ENCODE measurements at regions not wholly inside any gene's neighbourhood (a gene's known extent, or its start where the extent isn't known, plus 50 kb on each side); places are given as distances from the start of the nearest gene placed in this dataset.

DNA sequence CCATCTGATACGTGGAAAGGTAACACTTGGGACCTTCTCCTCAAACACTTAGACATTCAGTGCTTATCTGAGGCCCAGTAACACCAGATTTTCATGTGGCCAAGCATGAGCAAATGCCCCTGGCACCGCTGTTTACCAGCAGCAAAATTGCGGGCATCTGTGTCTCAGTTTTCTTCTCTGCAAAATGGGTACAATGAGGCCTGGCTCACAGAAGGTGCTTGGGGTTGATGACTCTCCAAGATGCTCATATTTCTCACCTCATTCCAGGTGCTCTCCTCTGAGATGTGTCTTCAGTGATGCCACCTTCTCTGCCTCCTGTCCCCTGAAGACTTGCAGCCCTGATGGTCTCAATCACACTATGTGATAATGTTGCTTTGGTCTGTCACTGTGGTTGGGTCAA lies 321.7 kb downstream of the TSN start:
- no peak for DNase-seq (ENCODE audit: low spot score)
- no peaks in the 10 kb centered on the region for H3K36me3 Mint-ChIP-seq (ENCODE audit: low read depth, unreplicated experiment)
- H3K9me3 Mint-ChIP-seq (ENCODE audit: unreplicated experiment) = no peaks in the 10 kb centered on the region
- H3K4me1 Mint-ChIP-seq (ENCODE audit: unreplicated experiment) = no peaks in the 10 kb centered on the region
- H3K4me3 Mint-ChIP-seq (ENCODE audit: unreplicated experiment) = no peak overlapping the region
- TF ChIP-seq, protein P1, sequence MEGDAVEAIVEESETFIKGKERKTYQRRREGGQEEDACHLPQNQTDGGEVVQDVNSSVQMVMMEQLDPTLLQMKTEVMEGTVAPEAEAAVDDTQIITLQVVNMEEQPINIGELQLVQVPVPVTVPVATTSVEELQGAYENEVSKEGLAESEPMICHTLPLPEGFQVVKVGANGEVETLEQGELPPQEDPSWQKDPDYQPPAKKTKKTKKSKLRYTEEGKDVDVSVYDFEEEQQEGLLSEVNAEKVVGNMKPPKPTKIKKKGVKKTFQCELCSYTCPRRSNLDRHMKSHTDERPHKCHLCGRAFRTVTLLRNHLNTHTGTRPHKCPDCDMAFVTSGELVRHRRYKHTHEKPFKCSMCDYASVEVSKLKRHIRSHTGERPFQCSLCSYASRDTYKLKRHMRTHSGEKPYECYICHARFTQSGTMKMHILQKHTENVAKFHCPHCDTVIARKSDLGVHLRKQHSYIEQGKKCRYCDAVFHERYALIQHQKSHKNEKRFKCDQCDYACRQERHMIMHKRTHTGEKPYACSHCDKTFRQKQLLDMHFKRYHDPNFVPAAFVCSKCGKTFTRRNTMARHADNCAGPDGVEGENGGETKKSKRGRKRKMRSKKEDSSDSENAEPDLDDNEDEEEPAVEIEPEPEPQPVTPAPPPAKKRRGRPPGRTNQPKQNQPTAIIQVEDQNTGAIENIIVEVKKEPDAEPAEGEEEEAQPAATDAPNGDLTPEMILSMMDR (IDR thresholded peaks at IDR 0.05; ENCODE audit: unreplicated experiment) = no peak
- peaks cover 2% of the 10 kb centered on the region for H3K27me3 Mint-ChIP-seq (ENCODE audit: unreplicated experiment)
- no peak overlapping the region for H3K27ac Mint-ChIP-seq (ENCODE audit: unreplicated experiment)

DNA sequence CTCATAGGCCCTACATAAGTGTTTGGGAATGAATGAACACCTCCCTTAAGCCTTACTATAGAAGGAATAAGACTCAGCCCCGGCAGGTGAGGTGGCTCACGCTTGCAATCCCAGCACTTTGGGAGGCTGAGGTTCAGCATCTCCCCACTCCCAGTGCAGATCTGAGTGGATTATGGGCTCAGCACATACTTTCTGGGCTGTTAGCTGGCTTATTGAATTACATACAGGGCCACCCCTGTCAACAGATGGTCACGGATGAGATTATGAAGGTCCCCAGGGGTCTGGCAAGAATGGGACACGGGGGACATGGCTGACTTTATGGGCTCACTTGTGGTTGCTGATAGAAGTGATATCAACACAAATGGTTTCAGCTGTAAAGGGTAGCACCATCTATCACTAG lies 322.3 kb downstream of the TSN start:
- TF ChIP-seq, protein P1 (IDR thresholded peaks at IDR 0.05; ENCODE audit: unreplicated experiment) = no peak
- Mint-ChIP-seq H3K4me1 (ENCODE audit: unreplicated experiment) (no peaks in the 10 kb centered on the region), H3K27ac (ENCODE audit: unreplicated experiment) (no peak overlapping the region), H3K4me3 (ENCODE audit: unreplicated experiment) (no peak overlapping the region), H3K9me3 (ENCODE audit: unreplicated experiment) (no peaks in the 10 kb centered on the region), H3K27me3 (ENCODE audit: unreplicated experiment) (peaks cover 2% of the 10 kb centered on the region), H3K36me3 (ENCODE audit: low read depth, unreplicated experiment) (no peaks in the 10 kb centered on the region)
- DNase-seq (ENCODE audit: low spot score) = no peak

DNA sequence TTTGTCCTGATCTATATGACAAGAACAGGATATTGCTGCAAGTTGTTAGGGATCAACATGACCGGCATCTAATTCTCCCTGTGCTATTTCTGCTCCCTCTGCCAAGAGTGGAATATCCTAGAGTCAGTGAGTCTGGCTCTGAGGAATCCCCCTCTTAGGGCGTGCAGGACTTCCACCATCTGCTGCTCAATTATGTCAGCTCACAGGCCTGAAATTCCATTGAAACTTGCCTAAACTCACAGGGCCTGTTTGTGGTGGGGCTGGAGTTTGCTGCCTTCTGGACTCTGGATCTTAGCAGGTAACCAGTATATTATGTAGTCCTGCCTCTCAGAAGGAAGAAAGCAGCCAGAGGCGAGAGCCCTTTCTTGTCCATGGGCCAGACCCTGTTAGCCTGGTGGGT lies 323.0 kb downstream of the TSN start:
- Mint-ChIP-seq H3K4me1 (ENCODE audit: unreplicated experiment) (no peaks in the 10 kb centered on the region), H3K27ac (ENCODE audit: unreplicated experiment) (no peak overlapping the region), H3K4me3 (ENCODE audit: unreplicated experiment) (no peak overlapping the region), H3K36me3 (ENCODE audit: low read depth, unreplicated experiment) (no peaks in the 10 kb centered on the region), H3K27me3 (ENCODE audit: unreplicated experiment) (peaks cover 2% of the 10 kb centered on the region), H3K9me3 (ENCODE audit: unreplicated experiment) (no peaks in the 10 kb centered on the region)
- DNase-seq (ENCODE audit: low spot score) = no peak
- TF ChIP-seq, protein P1 (IDR thresholded peaks at IDR 0.05; ENCODE audit: unreplicated experiment) = no peak

DNA sequence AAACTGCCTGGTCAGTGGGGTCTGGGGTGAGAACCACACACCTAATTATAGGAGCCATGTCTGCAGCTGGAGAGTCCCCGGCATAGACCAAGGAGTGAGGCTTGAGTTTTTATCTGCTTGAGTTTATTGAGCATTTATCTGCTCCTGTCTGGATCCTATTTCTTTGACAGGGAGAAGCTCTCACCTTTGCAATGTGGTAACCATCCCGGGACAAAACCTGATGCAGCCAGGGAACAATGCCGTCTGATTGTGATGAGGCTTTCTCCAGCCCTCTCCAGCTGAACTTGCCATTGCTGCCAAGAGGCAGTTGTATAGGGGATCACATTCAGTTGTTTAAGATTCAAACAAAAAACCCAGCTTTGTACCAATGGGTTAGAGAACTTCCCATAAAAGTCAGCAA lies 324.4 kb downstream of the TSN start:
- H3K36me3 Mint-ChIP-seq (ENCODE audit: low read depth, unreplicated experiment) = no peaks in the 10 kb centered on the region
- no peaks in the 10 kb centered on the region for H3K27me3 Mint-ChIP-seq (ENCODE audit: unreplicated experiment)
- no peak overlapping the region for H3K27ac Mint-ChIP-seq (ENCODE audit: unreplicated experiment)
- H3K4me1 Mint-ChIP-seq (ENCODE audit: unreplicated experiment) = no peaks in the 10 kb centered on the region
- H3K9me3 Mint-ChIP-seq (ENCODE audit: unreplicated experiment) = no peaks in the 10 kb centered on the region
- TF ChIP-seq, protein P1 (IDR thresholded peaks at IDR 0.05; ENCODE audit: unreplicated experiment) = no peak
- H3K4me3 Mint-ChIP-seq (ENCODE audit: unreplicated experiment) = no peak overlapping the region
- DNase-seq (ENCODE audit: low spot score) = no peak

DNA sequence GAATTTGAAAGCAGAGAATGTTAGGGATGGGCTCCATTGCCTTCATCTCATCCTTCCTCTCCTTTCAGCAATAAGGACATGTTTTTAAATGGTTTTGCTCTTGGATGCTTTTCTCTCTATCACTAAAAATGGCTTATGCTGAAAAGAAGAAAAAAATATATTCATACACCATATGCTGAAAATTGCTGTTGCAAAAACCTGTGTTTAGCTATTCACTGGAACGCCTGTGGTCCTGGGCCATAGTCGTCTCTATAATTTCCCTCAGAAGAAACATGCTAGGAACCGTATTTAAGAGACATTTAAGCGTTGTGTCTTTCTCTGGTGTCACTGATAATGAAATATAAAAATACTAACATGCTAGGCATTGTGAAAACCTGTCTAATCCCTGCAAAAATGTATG lies 324.9 kb downstream of the TSN start:
- no peaks in the 10 kb centered on the region for H3K36me3 Mint-ChIP-seq (ENCODE audit: low read depth, unreplicated experiment)
- H3K27ac Mint-ChIP-seq (ENCODE audit: unreplicated experiment) = no peak overlapping the region
- TF ChIP-seq, protein P1 (IDR thresholded peaks at IDR 0.05; ENCODE audit: unreplicated experiment) = no peak
- no peak overlapping the region for H3K4me3 Mint-ChIP-seq (ENCODE audit: unreplicated experiment)
- no peaks in the 10 kb centered on the region for H3K4me1 Mint-ChIP-seq (ENCODE audit: unreplicated experiment)
- H3K27me3 Mint-ChIP-seq (ENCODE audit: unreplicated experiment) = no peaks in the 10 kb centered on the region
- no peaks in the 10 kb centered on the region for H3K9me3 Mint-ChIP-seq (ENCODE audit: unreplicated experiment)
- no peak for DNase-seq (ENCODE audit: low spot score)

Data from endothelial cell (in vitro differentiated cells).